ENCODE measurements at regions not wholly inside any gene's neighbourhood (a gene's known extent, or its start where the extent isn't known, plus 50 kb on each side); places are given as distances from the start of the nearest gene placed in this dataset.
"Not testable (repeated sequence)": the region's sequence is repeated elsewhere in the genome, so short reads cannot be mapped to it uniquely, and the experiment has no call there.

DNA sequence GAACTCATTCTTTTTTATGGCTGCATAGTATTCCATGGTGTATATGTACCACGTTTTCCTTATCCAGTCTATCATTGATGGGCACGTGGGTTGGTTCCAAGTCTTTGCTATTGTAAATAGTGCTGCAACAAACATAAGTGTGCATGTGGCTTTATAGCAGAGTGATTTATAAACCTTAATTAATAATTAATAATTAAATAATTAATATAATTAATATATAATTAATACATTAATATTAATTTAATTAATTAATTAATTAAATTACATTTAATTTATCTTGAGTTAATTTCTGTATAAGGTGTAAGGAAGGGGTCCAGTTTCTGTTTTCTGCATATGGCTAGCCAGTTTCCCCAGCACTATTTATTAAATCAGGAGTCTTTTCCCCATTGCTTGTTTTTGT lies 142.1 kb upstream of the TFAP2D start:
- TF ChIP-seq, protein P1, sequence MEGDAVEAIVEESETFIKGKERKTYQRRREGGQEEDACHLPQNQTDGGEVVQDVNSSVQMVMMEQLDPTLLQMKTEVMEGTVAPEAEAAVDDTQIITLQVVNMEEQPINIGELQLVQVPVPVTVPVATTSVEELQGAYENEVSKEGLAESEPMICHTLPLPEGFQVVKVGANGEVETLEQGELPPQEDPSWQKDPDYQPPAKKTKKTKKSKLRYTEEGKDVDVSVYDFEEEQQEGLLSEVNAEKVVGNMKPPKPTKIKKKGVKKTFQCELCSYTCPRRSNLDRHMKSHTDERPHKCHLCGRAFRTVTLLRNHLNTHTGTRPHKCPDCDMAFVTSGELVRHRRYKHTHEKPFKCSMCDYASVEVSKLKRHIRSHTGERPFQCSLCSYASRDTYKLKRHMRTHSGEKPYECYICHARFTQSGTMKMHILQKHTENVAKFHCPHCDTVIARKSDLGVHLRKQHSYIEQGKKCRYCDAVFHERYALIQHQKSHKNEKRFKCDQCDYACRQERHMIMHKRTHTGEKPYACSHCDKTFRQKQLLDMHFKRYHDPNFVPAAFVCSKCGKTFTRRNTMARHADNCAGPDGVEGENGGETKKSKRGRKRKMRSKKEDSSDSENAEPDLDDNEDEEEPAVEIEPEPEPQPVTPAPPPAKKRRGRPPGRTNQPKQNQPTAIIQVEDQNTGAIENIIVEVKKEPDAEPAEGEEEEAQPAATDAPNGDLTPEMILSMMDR (IDR thresholded peaks at IDR 0.05): not testable (repeated sequence)
- TF ChIP-seq POLR2A (IDR thresholded peaks at IDR 0.05): not testable (repeated sequence)

All from esophagus squamous epithelium (tissue), 4 donors.